NCI-H2029 (cell line): ENCODE measurements at regions not wholly inside any gene's neighbourhood (a gene's known extent, or its start where the extent isn't known, plus 50 kb on each side); places are given as distances from the start of the nearest gene placed in this dataset.

Source experiments
- DNase-seq: peaks from one replicate; lab custom pipeline; 2025; lab: John Stamatoyannopoulos, UW

- no peak for DNase-seq
Observed at GRCh38 chr2:239470151-239470900, 69.5 kb upstream of the HDAC4 start.

GRCh38 chr2:239469106-239469960 lies 68.5 kb upstream of the HDAC4 start:
- DNase-seq: no peak

GRCh38 chr2:239468491-239469105 lies 67.8 kb upstream of the HDAC4 start:
- no peak for DNase-seq

- no peak for DNase-seq
Observed at GRCh38 chr2:239467956-239468490, 67.2 kb upstream of the HDAC4 start.

GRCh38 chr2:239467281-239467955 lies 66.6 kb upstream of the HDAC4 start:
- DNase-seq: no peak

- DNase-seq: no peak
Observed at GRCh38 chr2:239466755-239467271, 66.0 kb upstream of the HDAC4 start.

GRCh38 chr2:239466061-239466754 lies 65.4 kb upstream of the HDAC4 start:
- DNase-seq: no peak

GRCh38 chr2:239465017-239466001 lies 64.5 kb upstream of the HDAC4 start:
- peak; percentile 76 for DNase-seq

- no peak for DNase-seq
Observed at GRCh38 chr2:239464166-239465016, 63.6 kb upstream of the HDAC4 start.

- peak; percentile 32 for DNase-seq
Observed at GRCh38 chr2:239463541-239464165, 62.8 kb upstream of the HDAC4 start.

GRCh38 chr2:239462671-239463506 lies 62.1 kb upstream of the HDAC4 start:
- no peak for DNase-seq

GRCh38 chr2:239462191-239462515 lies 61.3 kb upstream of the HDAC4 start:
- no peak for DNase-seq

GRCh38 chr2:239461291-239462190 lies 60.7 kb upstream of the HDAC4 start:
- no peak for DNase-seq

GRCh38 chr2:239460780-239461179 lies 60.0 kb upstream of the HDAC4 start:
- no peak for DNase-seq

- DNase-seq: no peak
Observed at GRCh38 chr2:239459606-239460005, 58.8 kb upstream of the HDAC4 start.

GRCh38 chr2:239459056-239459455 lies 58.2 kb upstream of the HDAC4 start:
- no peak for DNase-seq
